ENCODE measurements at regions not wholly inside any gene's neighbourhood (a gene's known extent, or its start where the extent isn't known, plus 50 kb on each side); places are given as distances from the start of the nearest gene placed in this dataset.

GRCh38 chr3:181851063-181851462 lies 139.3 kb downstream of the SOX2 start:
- Mint-ChIP-seq H3K36me3 (ENCODE audit: insufficient read depth) (no peaks in the 10 kb centered on the region), H3K27ac (peak overlapping the region; percentile 19), H3K4me3 (ENCODE audit: low read depth) (no peak overlapping the region)

DNA sequence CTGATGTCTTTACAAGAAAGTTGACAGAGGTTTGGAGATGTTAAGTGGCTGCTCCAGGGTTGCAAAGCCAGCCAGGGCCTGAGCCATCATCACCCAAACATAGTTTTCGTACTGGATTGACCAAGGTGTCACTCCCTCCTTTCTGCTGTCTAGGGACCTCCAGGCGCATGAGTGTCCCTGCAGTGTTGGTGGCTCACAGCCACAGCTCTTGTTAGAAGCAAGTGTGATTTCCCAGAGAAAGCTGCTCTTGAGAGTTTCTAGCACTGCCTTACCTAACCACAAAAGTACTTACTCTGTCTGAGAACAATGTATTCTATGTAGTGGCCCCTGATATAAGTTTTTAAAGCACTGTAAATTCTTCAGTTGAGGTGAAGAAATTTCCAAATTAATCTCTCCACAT lies 144.1 kb downstream of the SOX2 start:
- Mint-ChIP-seq H3K27ac (peak overlapping the region; percentile 43), H3K9me3 (ENCODE audit: low read depth) (no peaks in the 10 kb centered on the region), H3K36me3 (ENCODE audit: insufficient read depth) (no peaks in the 10 kb centered on the region), H3K4me3 (ENCODE audit: low read depth) (no peak overlapping the region), H3K4me1 (ENCODE audit: low read depth) (peaks cover 29% of the 10 kb centered on the region), H3K27me3 (no peaks in the 10 kb centered on the region)
- TF ChIP-seq, protein P1, sequence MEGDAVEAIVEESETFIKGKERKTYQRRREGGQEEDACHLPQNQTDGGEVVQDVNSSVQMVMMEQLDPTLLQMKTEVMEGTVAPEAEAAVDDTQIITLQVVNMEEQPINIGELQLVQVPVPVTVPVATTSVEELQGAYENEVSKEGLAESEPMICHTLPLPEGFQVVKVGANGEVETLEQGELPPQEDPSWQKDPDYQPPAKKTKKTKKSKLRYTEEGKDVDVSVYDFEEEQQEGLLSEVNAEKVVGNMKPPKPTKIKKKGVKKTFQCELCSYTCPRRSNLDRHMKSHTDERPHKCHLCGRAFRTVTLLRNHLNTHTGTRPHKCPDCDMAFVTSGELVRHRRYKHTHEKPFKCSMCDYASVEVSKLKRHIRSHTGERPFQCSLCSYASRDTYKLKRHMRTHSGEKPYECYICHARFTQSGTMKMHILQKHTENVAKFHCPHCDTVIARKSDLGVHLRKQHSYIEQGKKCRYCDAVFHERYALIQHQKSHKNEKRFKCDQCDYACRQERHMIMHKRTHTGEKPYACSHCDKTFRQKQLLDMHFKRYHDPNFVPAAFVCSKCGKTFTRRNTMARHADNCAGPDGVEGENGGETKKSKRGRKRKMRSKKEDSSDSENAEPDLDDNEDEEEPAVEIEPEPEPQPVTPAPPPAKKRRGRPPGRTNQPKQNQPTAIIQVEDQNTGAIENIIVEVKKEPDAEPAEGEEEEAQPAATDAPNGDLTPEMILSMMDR (IDR thresholded peaks at IDR 0.05; ENCODE audit: unreplicated experiment): no peak
- no peak for DNase-seq (ENCODE audit: low spot score, unreplicated experiment)

More at GRCh38 chr3:181851063-181851462, 139.3 kb downstream of the SOX2 start:
- H3K4me1 Mint-ChIP-seq (ENCODE audit: low read depth): peaks cover 26% of the 10 kb centered on the region
- no peak for DNase-seq (ENCODE audit: low spot score, unreplicated experiment)
- H3K9me3 Mint-ChIP-seq (ENCODE audit: low read depth): no peaks in the 10 kb centered on the region
- TF ChIP-seq, protein P1 (IDR thresholded peaks at IDR 0.05; ENCODE audit: unreplicated experiment): no peak
- H3K27me3 Mint-ChIP-seq: no peaks in the 10 kb centered on the region

- H3K4me3 Mint-ChIP-seq (ENCODE audit: low read depth): no peak overlapping the region
- H3K4me1 Mint-ChIP-seq (ENCODE audit: low read depth): peaks cover 23% of the 10 kb centered on the region
- no peak for DNase-seq (ENCODE audit: low spot score, unreplicated experiment)
- no peaks in the 10 kb centered on the region for H3K9me3 Mint-ChIP-seq (ENCODE audit: low read depth)
- no peaks in the 10 kb centered on the region for H3K36me3 Mint-ChIP-seq (ENCODE audit: insufficient read depth)
- no peaks in the 10 kb centered on the region for H3K27me3 Mint-ChIP-seq
- TF ChIP-seq, protein P1 (IDR thresholded peaks at IDR 0.05; ENCODE audit: unreplicated experiment): no peak
- peak overlapping the region; percentile 39 for H3K27ac Mint-ChIP-seq
Observed at GRCh38 chr3:181859518-181859917, 147.8 kb downstream of the SOX2 start.

DNA sequence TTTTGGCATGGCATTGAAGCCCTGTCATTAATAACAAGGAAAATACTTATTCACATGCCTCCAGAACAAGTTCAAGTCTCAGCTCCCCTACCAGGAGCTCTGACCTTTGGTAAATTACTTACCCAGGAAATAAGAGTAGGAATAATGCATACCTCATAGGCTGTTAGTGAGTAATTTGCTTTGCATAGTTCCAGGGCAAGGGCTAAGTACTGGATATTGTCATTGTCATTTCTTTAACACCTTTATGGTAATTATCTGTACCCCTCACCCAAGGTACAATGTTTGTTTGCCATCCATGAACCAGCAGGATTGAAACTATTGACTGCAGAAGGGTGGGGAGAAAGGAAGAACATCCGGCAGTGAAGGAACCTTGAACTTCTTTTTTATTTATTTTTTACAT lies 148.5 kb downstream of the SOX2 start:
- TF ChIP-seq, protein P1 (IDR thresholded peaks at IDR 0.05; ENCODE audit: unreplicated experiment): no peak

DNA sequence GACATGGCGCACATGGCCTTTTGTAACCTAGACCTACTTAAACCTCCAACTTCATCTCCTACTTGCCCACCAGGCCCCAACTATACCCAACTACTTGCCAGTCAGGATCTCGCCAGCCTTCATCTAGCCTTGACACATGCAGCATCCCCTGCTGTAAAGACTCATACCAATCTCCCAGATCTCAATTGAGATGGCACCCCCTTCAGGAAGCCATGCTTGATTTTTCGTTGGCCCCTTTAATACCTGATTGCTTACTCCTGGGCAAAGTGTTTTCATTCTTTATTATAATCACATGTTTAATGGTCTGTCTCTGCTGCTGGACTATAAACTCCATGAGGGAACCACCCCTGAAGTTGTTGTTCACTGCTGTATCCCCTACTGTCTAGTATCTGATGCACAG lies 150.8 kb downstream of the SOX2 start:
- no peaks in the 10 kb centered on the region for H3K9me3 Mint-ChIP-seq (ENCODE audit: low read depth)
- TF ChIP-seq, protein P1 (IDR thresholded peaks at IDR 0.05; ENCODE audit: unreplicated experiment): no peak
- H3K27ac Mint-ChIP-seq: no peak overlapping the region

More for the DNA sequence above, 148.5 kb downstream of the SOX2 start:
- no peak for DNase-seq (ENCODE audit: low spot score, unreplicated experiment)
- H3K36me3 Mint-ChIP-seq (ENCODE audit: insufficient read depth): no peaks in the 10 kb centered on the region
- no peaks in the 10 kb centered on the region for H3K9me3 Mint-ChIP-seq (ENCODE audit: low read depth)
- no peaks in the 10 kb centered on the region for H3K27me3 Mint-ChIP-seq
- no peak overlapping the region for H3K27ac Mint-ChIP-seq
- no peak overlapping the region for H3K4me3 Mint-ChIP-seq (ENCODE audit: low read depth)
- peaks cover 21% of the 10 kb centered on the region for H3K4me1 Mint-ChIP-seq (ENCODE audit: low read depth)

More for the DNA sequence above, 150.8 kb downstream of the SOX2 start:
- DNase-seq (ENCODE audit: low spot score, unreplicated experiment): no peak
- Mint-ChIP-seq H3K4me1 (ENCODE audit: low read depth) (peaks cover 10% of the 10 kb centered on the region), H3K4me3 (ENCODE audit: low read depth) (no peak overlapping the region), H3K36me3 (ENCODE audit: insufficient read depth) (no peaks in the 10 kb centered on the region), H3K27me3 (no peaks in the 10 kb centered on the region)

Data from progenitor cell of endocrine pancreas (in vitro differentiated cells).